OCI-LY7 (cell line): ENCODE measurements at regions not wholly inside any gene's neighbourhood (a gene's known extent, or its start where the extent isn't known, plus 50 kb on each side); places are given as distances from the start of the nearest gene placed in this dataset.

ENCODE experiments used
- CTCF ChIP-seq: fragments of 200-600 bp; sonication (generic); conservative IDR thresholded peaks from 2 replicates; pipeline ENCODE4 v1.5.1; 2014; ENCODE audit warnings: mild to moderate bottlenecking, antibody characterized with exemption, low read length, moderate library complexity, mixed read lengths
- EZH2phosphoT487 ChIP-seq: fragments of 200-600 bp; sonication (generic); IDR thresholded peaks from 2 replicates; pipeline ENCODE4 v1.6.1; 2018; ENCODE audit warnings: low read depth, borderline replicate concordance, mild to moderate bottlenecking, mixed run types, antibody characterized with exemption, low read length, moderate library complexity, mixed read lengths

GRCh38 chr10:28429573-28430216 lies 103.2 kb upstream of the WAC start:
- TF ChIP-seq CTCF (no peak), EZH2phosphoT487 (no peak)
